Endothelial cell of umbilical vein (primary cell): ENCODE measurements at regions not wholly inside any gene's neighbourhood (a gene's known extent, or its start where the extent isn't known, plus 50 kb on each side); places are given as distances from the start of the nearest gene placed in this dataset.

ENCODE experiments used
- BruUV-seq: library from RNA; stranded (reverse); fragments of 400-500 nt; replicated peaks from 2 replicates; lab custom pipeline; 2021; lab: Mats Ljungman, UMichigan
- CTCF ChIA-PET: fragments of 300-600, 350-600 bp; sonication (Branson Sonifier 250); formaldehyde crosslinking; loops from one replicate; lab custom pipeline; 2021; ENCODE audit warnings: antibody characterized with exemption, inconsistent platforms; lab: Charles Lee
- POLR2A ChIA-PET: fragments of 300-600, 350-600 bp; sonication (Branson Sonifier 250); formaldehyde crosslinking; loops from one replicate; lab custom pipeline; 2021; ENCODE audit warnings: antibody characterized with exemption, inconsistent platforms; lab: Charles Lee
- DNase-seq: peaks from one replicate; pipeline ENCODE4 v3.0.0-alpha.2; 2011; ENCODE audit warnings: low read depth, low spot score
- FAIRE-seq: peaks from 2 replicates; lab custom pipeline; 2011; peaks lifted over from hg19 to GRCh38; lab: Jason Lieb, UNC
- H2AFZ ChIP-seq: 2 replicates; pipeline ENCODE4 v1.6.0; 2012; ENCODE audit warnings: low read depth, low read length, control low read depth, inconsistent platforms
- H3K27ac ChIP-seq: 2 replicates; pipeline ENCODE4 v1.5.1; 2011; ENCODE audit warnings: low read depth, mild to moderate bottlenecking, control low read depth, low read length, moderate library complexity; ENCODE audit not compliant: insufficient read depth
- H3K27me3 ChIP-seq, 2 experiments: 2 replicates each; pipeline versions ENCODE4 v1.6.0 to v1.6.1; 2011; ENCODE audit warnings: low read length in 2 of 2, mixed read lengths in 1 of 2; ENCODE audit not compliant: control insufficient read depth in 2 of 2, insufficient read depth in 2 of 2
- H3K36me3 ChIP-seq, 2 experiments: 2 replicates in 1 of 2; 3 replicates in 1 of 2; pipeline ENCODE4 v1.5.1; 2011; ENCODE audit warnings: low read length in 2 of 2, mild to moderate bottlenecking in 1 of 2, moderate library complexity in 1 of 2; ENCODE audit not compliant: control insufficient read depth in 2 of 2, insufficient read depth in 2 of 2; ENCODE audit errors: extremely low read depth in 1 of 2
- H3K4me1 ChIP-seq: 3 replicates; pipeline ENCODE4 v1.5.1; 2011; ENCODE audit warnings: mild to moderate bottlenecking, low read length; ENCODE audit not compliant: control insufficient read depth, insufficient read depth; ENCODE audit errors: extremely low read depth
- H3K4me2 ChIP-seq: 2 replicates; pipeline ENCODE4 v1.6.1; 2011; ENCODE audit warnings: low read length, control low read depth, mixed read lengths; ENCODE audit not compliant: insufficient read depth
- H3K4me3 ChIP-seq, 3 experiments: fragments of 200-600 bp in 1 of 3; sonication (generic), shearing (Covaris generic) in 1 of 3; replicated peaks in 1 of 3; 2 replicates each; pipeline ENCODE4 v1.5.1; 2011 to 2016; ENCODE audit warnings: control low read depth in 3 of 3, low read length in 3 of 3, mild to moderate bottlenecking in 2 of 3, inconsistent platforms in 1 of 3, low read depth in 1 of 3, moderate library complexity in 1 of 3; ENCODE audit not compliant: insufficient read depth in 1 of 3
- H3K79me2 ChIP-seq: 2 replicates; pipeline ENCODE4 v1.6.0; 2012; ENCODE audit warnings: low read length, inconsistent platforms; ENCODE audit not compliant: control insufficient read depth, insufficient read depth
- H3K9ac ChIP-seq: replicated peaks from 2 replicates; pipeline ENCODE3; 2011; ENCODE audit warnings: low read length, control low read depth; ENCODE audit not compliant: insufficient read depth; ENCODE audit errors: extremely low read depth
- H3K9me1 ChIP-seq: replicated peaks from 3 replicates; pipeline ENCODE4 v1.6.0; 2011; ENCODE audit warnings: mild to moderate bottlenecking, low read length; ENCODE audit not compliant: control insufficient read depth, insufficient read depth; ENCODE audit errors: extremely low read depth
- H3K9me3 ChIP-seq: replicated peaks from 2 replicates; pipeline ENCODE4 v1.5.1; 2012; ENCODE audit warnings: low read length, inconsistent platforms; ENCODE audit not compliant: control insufficient read depth, insufficient read depth
- H4K20me1 ChIP-seq: replicated peaks from 2 replicates; pipeline ENCODE3; 2011; ENCODE audit warnings: mild to moderate bottlenecking, low read length; ENCODE audit not compliant: control insufficient read depth, insufficient read depth; ENCODE audit errors: extremely low read depth
- EZH2 ChIP-seq: IDR thresholded peaks from 2 replicates; pipeline ENCODE4 v1.6.1; 2012; ENCODE audit warnings: borderline replicate concordance, low read depth, mild to moderate bottlenecking, moderate library complexity, low read length, inconsistent platforms; ENCODE audit not compliant: severe bottlenecking
- GATA2 ChIP-seq: IDR thresholded peaks from 2 replicates; pipeline ENCODE4 v1.7.0; 2011; ENCODE audit warnings: low read depth, mild to moderate bottlenecking, moderate library complexity, mixed read lengths, low read length; ENCODE audit not compliant: insufficient read length, insufficient read depth
- JUN ChIP-seq: IDR thresholded peaks from 2 replicates; pipeline ENCODE4 v1.6.1; 2011; ENCODE audit warnings: borderline replicate concordance, low read depth; ENCODE audit not compliant: insufficient read length, insufficient read depth
- MYC ChIP-seq: IDR thresholded peaks from one replicate; pipeline ENCODE4 v1.6.1; 2011; ENCODE audit warnings: mild to moderate bottlenecking, low read depth, low read length
- POLR2A ChIP-seq: IDR thresholded peaks from 2 replicates; pipeline ENCODE4 v1.6.1; 2012; ENCODE audit warnings: low read depth, mild to moderate bottlenecking, control low read depth, low read length
- POLR2AphosphoS5 ChIP-seq: IDR thresholded peaks from 2 replicates; pipeline ENCODE4 v1.6.1; 2012; ENCODE audit warnings: low read depth, mild to moderate bottlenecking, control low read depth, low read length, moderate library complexity; ENCODE audit not compliant: insufficient read depth
- dilution Hi-C: fragments of 300-500 bp; cut with MboI; formaldehyde crosslinking; loops from one replicate; pipeline ENCODE4 v1.15.0; 2019; ENCODE audit warnings: low sequenced_read_pairs; ENCODE audit not compliant: extremely low pct_ligation_motif_present
- intact Hi-C: fragments of 100-400 bp; cut with micrococcal nuclease; formaldehyde crosslinking; loops from one replicate; pipeline ENCODE4 v1.10.0; 2022
- TF ChIP-seq, protein P1 (sequence below), 2 donors: IDR thresholded peaks; 1 replicate in 1 of 2; 2 replicates in 1 of 2; pipeline ENCODE4 v1.5.1; 2011; ENCODE audit warnings: low read length in 2 of 2, mild to moderate bottlenecking in 2 of 2, moderate library complexity in 2 of 2, control low read depth in 1 of 2, inconsistent platforms in 1 of 2, low read depth in 1 of 2; ENCODE audit not compliant: insufficient read depth in 1 of 2; ENCODE audit errors: extremely low read depth in 1 of 2
- TF ChIP-seq, protein P2 (sequence below): IDR thresholded peaks from 2 replicates; pipeline ENCODE4 v1.6.1; 2011; ENCODE audit not compliant: insufficient read depth, insufficient read length

DNA sequence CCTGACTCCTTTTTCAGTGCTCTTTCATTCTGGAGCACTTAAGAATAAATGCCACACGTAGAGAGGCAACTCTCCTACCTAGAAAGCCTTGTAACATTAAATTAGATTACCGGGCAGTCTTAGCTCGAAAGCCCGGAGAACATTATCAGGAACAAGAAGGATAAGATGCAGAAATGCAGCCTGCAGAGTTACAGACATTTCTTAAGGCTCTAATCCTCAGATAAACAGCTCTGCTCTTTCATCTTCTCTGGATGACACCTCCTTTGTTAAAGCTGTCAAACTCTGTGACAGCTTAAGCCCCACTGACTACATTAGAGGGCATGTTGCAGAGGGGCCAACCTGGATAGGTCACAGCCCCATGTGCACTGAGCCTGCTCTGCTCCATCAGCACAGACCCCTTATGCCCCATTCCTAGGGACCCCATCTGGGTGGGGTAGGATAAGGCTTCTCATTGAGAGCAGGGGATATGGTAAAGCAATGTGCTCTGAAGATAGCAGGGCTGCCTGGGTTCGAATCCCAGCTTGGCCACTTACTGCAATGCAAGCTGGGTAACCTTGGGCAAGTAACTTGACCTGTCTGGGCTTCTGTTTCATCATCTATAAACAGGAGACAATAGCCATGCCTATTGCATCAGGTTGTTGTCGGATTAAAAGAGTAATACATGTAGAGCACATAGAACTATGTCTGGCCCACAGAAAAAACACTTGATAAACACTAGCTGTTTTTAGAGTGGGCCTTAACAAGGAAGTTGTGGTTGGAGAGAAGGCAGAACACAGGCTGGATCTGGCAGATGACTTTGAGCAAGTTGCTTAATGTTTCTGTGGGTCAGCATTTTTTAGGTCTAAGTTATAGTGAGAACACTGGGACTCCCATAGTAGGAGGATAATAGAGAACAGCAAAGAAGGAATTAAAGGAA, 111.4 kb downstream of the THNSL2 start:
- no peak overlapping the region for H3K9ac ChIP-seq
- BruUV-seq = no TSS peak
- no peak overlapping the region for H3K27ac ChIP-seq
- no peaks in the 10 kb centered on the region for H3K9me1 ChIP-seq
- no peak overlapping the region for H2AFZ ChIP-seq
- H3K9me3 ChIP-seq = no peaks in the 10 kb centered on the region
- no peak overlapping the region for H3K4me2 ChIP-seq
- no peaks in the 10 kb centered on the region for H3K4me1 ChIP-seq
- no peaks in the 10 kb centered on the region for H3K79me2 ChIP-seq
- H3K36me3 ChIP-seq = no peaks in the 10 kb centered on the region
- TF ChIP-seq EZH2 = no peak
- no peak for TF ChIP-seq MYC
- TF ChIP-seq POLR2A = no peak
- CTCF ChIA-PET = no interaction called here
- no peak for FAIRE-seq
- POLR2A ChIA-PET = no interaction called here
- no peaks in the 10 kb centered on the region for H3K27me3 ChIP-seq
- intact Hi-C loops = no loop called here
- H3K4me3 ChIP-seq = no peak overlapping the region
- dilution Hi-C loops = no loop called here
- no peaks in the 10 kb centered on the region for H4K20me1 ChIP-seq
- DNase-seq = no peak

DNA sequence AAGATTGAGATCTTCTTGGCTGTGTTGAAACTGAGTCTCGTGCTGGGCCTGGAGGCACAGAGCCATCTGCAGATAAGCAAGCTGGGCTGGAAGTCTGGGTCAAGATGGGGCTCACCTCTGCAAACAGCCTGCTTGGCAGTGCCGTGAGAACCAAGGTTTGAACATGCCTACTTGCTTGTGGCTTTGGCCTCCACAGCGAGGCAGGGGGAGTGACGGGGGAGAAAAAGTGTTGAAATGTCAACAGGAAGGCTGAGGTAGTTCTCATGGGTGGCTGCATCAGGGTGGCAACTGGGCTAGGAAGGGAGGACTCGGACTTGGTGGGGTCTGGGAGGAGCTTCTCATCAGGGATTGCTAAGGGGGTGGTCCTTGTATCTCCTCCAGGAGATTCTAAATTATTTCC, 99.7 kb downstream of the THNSL2 start:
- ChIA-PET CTCF (no interaction called here), POLR2A (no interaction called here)
- FAIRE-seq (no peak), DNase-seq (no peak)
- no peaks in the 10 kb centered on the region for H3K36me3 ChIP-seq
- no peak overlapping the region for H3K4me2 ChIP-seq
- H3K9ac ChIP-seq = no peak overlapping the region
- H3K4me1 ChIP-seq = no peaks in the 10 kb centered on the region
- no peaks in the 10 kb centered on the region for H3K9me3 ChIP-seq
- H3K27ac ChIP-seq = no peak overlapping the region
- no peaks in the 10 kb centered on the region for H4K20me1 ChIP-seq
- H3K4me3 ChIP-seq = no peak overlapping the region
- no TSS peak for BruUV-seq
- H3K9me1 ChIP-seq = no peaks in the 10 kb centered on the region
- dilution Hi-C loops (no loop called here), intact Hi-C loops (no loop called here)
- TF ChIP-seq GATA2 (no peak), POLR2A (no peak), EZH2 (no peak), MYC (no peak), JUN (no peak), POLR2AphosphoS5 (no peak)
- TF ChIP-seq, protein P1, sequence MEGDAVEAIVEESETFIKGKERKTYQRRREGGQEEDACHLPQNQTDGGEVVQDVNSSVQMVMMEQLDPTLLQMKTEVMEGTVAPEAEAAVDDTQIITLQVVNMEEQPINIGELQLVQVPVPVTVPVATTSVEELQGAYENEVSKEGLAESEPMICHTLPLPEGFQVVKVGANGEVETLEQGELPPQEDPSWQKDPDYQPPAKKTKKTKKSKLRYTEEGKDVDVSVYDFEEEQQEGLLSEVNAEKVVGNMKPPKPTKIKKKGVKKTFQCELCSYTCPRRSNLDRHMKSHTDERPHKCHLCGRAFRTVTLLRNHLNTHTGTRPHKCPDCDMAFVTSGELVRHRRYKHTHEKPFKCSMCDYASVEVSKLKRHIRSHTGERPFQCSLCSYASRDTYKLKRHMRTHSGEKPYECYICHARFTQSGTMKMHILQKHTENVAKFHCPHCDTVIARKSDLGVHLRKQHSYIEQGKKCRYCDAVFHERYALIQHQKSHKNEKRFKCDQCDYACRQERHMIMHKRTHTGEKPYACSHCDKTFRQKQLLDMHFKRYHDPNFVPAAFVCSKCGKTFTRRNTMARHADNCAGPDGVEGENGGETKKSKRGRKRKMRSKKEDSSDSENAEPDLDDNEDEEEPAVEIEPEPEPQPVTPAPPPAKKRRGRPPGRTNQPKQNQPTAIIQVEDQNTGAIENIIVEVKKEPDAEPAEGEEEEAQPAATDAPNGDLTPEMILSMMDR (IDR thresholded peaks at IDR 0.05; ENCODE audit: extremely low read depth in 1 of 2, insufficient read depth in 1 of 2, low read depth in 1 of 2, low read length in 2 of 2) = no peak
- TF ChIP-seq, protein P2, sequence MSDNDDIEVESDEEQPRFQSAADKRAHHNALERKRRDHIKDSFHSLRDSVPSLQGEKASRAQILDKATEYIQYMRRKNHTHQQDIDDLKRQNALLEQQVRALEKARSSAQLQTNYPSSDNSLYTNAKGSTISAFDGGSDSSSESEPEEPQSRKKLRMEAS = no peak
- no peaks in the 10 kb centered on the region for H3K27me3 ChIP-seq
- H2AFZ ChIP-seq = no peak overlapping the region
- no peaks in the 10 kb centered on the region for H3K79me2 ChIP-seq
